ENCODE measurements at regions not wholly inside any gene's neighbourhood (a gene's known extent, or its start where the extent isn't known, plus 50 kb on each side); places are given as distances from the start of the nearest gene placed in this dataset.

DNA sequence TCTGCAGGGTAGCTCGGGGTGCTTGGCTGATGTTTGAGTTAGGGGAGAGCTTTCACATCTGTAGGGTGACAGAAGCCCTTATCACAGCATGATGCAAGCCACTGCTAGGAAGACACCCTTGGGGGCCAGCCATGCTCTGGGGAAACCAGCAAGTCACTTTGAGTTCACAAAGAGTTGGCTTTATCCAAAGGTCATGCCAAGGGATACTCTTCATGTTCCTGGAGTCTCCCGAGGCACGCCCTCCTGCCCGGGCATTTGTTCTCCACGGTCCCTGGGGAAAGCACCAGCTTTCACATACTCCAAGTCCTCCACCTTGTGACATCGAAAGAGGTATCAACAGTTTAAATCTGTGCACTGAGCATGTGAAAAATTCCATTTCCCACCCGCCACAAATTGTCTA is 227.7 kb downstream of the VAPA start:
- TF ChIP-seq, protein P1, sequence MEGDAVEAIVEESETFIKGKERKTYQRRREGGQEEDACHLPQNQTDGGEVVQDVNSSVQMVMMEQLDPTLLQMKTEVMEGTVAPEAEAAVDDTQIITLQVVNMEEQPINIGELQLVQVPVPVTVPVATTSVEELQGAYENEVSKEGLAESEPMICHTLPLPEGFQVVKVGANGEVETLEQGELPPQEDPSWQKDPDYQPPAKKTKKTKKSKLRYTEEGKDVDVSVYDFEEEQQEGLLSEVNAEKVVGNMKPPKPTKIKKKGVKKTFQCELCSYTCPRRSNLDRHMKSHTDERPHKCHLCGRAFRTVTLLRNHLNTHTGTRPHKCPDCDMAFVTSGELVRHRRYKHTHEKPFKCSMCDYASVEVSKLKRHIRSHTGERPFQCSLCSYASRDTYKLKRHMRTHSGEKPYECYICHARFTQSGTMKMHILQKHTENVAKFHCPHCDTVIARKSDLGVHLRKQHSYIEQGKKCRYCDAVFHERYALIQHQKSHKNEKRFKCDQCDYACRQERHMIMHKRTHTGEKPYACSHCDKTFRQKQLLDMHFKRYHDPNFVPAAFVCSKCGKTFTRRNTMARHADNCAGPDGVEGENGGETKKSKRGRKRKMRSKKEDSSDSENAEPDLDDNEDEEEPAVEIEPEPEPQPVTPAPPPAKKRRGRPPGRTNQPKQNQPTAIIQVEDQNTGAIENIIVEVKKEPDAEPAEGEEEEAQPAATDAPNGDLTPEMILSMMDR (IDR thresholded peaks at IDR 0.05; ENCODE audit: insufficient read depth, low read length), result no peak
- TF ChIP-seq POLR2AphosphoS5 (IDR thresholded peaks at IDR 0.05; ENCODE audit: low read depth) (no peak), GABPA (IDR thresholded peaks at IDR 0.05; ENCODE audit: low read depth) (no peak), SPI1 (IDR thresholded peaks at IDR 0.05; ENCODE audit: borderline replicate concordance, low read depth) (no peak)
- TF ChIP-seq, protein P2, sequence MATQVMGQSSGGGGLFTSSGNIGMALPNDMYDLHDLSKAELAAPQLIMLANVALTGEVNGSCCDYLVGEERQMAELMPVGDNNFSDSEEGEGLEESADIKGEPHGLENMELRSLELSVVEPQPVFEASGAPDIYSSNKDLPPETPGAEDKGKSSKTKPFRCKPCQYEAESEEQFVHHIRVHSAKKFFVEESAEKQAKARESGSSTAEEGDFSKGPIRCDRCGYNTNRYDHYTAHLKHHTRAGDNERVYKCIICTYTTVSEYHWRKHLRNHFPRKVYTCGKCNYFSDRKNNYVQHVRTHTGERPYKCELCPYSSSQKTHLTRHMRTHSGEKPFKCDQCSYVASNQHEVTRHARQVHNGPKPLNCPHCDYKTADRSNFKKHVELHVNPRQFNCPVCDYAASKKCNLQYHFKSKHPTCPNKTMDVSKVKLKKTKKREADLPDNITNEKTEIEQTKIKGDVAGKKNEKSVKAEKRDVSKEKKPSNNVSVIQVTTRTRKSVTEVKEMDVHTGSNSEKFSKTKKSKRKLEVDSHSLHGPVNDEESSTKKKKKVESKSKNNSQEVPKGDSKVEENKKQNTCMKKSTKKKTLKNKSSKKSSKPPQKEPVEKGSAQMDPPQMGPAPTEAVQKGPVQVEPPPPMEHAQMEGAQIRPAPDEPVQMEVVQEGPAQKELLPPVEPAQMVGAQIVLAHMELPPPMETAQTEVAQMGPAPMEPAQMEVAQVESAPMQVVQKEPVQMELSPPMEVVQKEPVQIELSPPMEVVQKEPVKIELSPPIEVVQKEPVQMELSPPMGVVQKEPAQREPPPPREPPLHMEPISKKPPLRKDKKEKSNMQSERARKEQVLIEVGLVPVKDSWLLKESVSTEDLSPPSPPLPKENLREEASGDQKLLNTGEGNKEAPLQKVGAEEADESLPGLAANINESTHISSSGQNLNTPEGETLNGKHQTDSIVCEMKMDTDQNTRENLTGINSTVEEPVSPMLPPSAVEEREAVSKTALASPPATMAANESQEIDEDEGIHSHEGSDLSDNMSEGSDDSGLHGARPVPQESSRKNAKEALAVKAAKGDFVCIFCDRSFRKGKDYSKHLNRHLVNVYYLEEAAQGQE (IDR thresholded peaks at IDR 0.05; ENCODE audit: insufficient replicate concordance, low read depth), result no peak

Measured in HL-60 (cell line).